PFSK-1 (cell line): ENCODE measurements at regions not wholly inside any gene's neighbourhood (a gene's known extent, or its start where the extent isn't known, plus 50 kb on each side); places are given as distances from the start of the nearest gene placed in this dataset.

Experiments
- FOXP2 ChIP-seq: optimal IDR thresholded peaks from 2 replicates; pipeline ENCODE3; 2011; ENCODE audit warnings: borderline replicate concordance, control low read depth, inconsistent platforms; ENCODE audit not compliant: insufficient read depth; ENCODE audit errors: extremely low read length, extremely low read depth
- POLR2AphosphoS5 ChIP-seq: IDR thresholded peaks from 2 replicates; pipeline ENCODE4 v1.6.1; 2012; ENCODE audit warnings: low read depth, mild to moderate bottlenecking, control low read depth, low read length, moderate library complexity
- SIN3A ChIP-seq: IDR thresholded peaks from 2 replicates; pipeline ENCODE4 v1.6.1; 2012; ENCODE audit warnings: mild to moderate bottlenecking, low read length, moderate library complexity, borderline replicate concordance; ENCODE audit not compliant: insufficient read depth
- TAF1 ChIP-seq: IDR thresholded peaks from 2 replicates; pipeline ENCODE4 v1.6.1; 2012; ENCODE audit warnings: low read length, control low read depth, borderline replicate concordance; ENCODE audit not compliant: insufficient read depth
- TF ChIP-seq, protein P1 (sequence below), 2 experiments: IDR thresholded peaks; 2 replicates each; pipeline versions ENCODE4 v1.6.1 to v1.8.0; 2011 to 2012; ENCODE audit warnings: low read depth in 2 of 2, low read length in 2 of 2, control low read depth in 1 of 2, inconsistent platforms in 1 of 2, mild to moderate bottlenecking in 1 of 2, moderate library complexity in 1 of 2; ENCODE audit not compliant: insufficient read depth in 1 of 2

DNA sequence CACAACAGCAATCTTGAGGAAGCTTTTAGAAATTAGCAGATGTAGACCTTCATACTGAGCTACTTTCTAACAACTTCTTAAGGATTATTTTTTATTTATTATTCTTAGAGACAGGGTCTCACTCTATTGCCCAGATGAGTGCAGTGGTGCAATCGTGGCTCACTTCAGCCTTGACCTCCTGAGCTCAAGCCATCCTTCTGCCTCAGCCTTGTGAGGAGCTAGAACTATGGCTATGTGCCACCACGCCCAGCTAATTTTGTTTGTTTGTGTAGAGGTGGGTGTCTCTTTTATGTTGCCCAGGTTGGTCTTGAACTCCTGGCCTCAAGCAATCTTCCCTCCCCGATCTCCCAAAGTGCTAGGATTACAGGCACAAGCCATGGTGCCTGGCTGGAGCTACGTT is 200.6 kb downstream of the TSHZ3 start:
- TF ChIP-seq POLR2AphosphoS5 (no peak), SIN3A (no peak), FOXP2 (no peak), TAF1 (no peak)
- TF ChIP-seq, protein P1, sequence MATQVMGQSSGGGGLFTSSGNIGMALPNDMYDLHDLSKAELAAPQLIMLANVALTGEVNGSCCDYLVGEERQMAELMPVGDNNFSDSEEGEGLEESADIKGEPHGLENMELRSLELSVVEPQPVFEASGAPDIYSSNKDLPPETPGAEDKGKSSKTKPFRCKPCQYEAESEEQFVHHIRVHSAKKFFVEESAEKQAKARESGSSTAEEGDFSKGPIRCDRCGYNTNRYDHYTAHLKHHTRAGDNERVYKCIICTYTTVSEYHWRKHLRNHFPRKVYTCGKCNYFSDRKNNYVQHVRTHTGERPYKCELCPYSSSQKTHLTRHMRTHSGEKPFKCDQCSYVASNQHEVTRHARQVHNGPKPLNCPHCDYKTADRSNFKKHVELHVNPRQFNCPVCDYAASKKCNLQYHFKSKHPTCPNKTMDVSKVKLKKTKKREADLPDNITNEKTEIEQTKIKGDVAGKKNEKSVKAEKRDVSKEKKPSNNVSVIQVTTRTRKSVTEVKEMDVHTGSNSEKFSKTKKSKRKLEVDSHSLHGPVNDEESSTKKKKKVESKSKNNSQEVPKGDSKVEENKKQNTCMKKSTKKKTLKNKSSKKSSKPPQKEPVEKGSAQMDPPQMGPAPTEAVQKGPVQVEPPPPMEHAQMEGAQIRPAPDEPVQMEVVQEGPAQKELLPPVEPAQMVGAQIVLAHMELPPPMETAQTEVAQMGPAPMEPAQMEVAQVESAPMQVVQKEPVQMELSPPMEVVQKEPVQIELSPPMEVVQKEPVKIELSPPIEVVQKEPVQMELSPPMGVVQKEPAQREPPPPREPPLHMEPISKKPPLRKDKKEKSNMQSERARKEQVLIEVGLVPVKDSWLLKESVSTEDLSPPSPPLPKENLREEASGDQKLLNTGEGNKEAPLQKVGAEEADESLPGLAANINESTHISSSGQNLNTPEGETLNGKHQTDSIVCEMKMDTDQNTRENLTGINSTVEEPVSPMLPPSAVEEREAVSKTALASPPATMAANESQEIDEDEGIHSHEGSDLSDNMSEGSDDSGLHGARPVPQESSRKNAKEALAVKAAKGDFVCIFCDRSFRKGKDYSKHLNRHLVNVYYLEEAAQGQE (IDR thresholded peaks at IDR 0.05; ENCODE audit: insufficient read depth in 1 of 2, low read depth in 2 of 2, low read length in 2 of 2) = no peak

DNA sequence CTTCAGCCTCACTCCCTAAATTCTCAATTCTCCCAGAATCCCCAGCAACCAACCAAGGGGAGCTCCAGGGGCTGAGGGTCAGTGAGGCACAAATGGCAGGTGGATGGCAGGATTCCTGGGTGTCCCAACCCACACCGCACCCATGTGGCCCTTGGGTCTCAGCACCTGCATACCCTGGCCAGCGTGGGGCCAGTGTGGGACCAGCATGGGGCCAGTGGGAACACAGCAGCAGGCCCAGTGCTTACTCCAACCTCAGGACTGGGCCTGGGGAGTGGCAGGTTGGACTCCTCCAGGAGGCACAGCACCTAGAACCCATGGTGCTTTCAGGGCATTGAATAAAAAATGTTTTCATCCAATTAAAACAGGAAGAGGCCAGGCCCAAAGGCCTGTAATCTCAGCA is 202.0 kb downstream of the TSHZ3 start:
- no peak for TF ChIP-seq POLR2AphosphoS5
- TF ChIP-seq TAF1 = no peak

DNA sequence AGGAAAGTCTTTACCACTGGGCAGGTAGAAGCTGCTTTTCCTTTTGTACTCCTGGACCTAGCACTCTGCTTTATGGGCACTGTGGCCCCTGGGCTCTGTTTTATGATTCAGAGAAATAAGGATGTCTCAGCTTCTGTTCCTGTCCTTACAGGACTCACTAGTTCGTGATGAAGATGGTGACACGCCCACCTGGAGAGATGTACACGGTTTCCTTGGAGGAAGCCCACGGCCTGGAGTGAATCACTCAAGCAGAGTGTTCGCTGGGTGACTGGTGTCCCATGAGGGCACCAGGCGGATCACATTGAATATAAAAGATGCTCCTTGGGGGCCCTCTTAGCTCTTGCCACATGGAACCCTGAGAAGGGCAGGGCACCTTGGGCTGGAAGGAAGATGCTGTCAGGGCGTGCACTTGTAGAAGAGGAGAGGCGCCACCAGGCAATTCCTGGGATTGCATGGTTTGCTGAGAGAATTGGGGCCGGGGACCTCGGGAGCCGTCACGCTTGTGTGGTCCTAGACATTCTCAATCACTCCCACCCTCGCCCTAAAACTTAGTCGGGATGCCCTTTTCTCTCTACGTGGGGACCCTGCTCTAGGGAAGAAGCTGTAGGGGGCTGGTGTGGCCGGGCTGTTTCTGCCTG is 202.6 kb downstream of the TSHZ3 start:
- no peak for TF ChIP-seq FOXP2
- TF ChIP-seq, protein P1 (IDR thresholded peaks at IDR 0.05; ENCODE audit: insufficient read depth in 1 of 2, low read depth in 2 of 2, low read length in 2 of 2) = no peak
- TF ChIP-seq TAF1 = no peak
- no peak for TF ChIP-seq POLR2AphosphoS5
- no peak for TF ChIP-seq SIN3A

DNA sequence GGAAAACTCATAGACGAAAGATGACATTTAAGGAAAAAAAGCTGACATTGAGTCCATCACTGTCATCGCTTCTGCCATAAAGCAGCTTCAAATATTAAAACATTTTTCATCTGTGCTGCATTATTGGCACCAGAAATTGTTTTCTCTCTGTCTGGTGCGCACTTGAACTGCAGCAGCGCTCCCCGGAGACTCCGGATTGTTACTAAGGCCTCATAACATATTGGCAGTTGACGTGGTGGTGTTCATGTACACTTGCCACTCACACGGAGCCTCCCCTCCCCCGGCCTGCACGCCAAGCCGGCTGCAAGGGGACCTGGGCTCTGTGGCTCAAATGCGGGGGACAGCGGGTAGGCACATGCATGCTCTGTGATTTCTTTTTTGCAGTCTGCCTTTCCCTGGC is 203.2 kb downstream of the TSHZ3 start:
- TF ChIP-seq SIN3A = no peak
- TF ChIP-seq FOXP2 = no peak
- no peak for TF ChIP-seq TAF1
- TF ChIP-seq, protein P1 (IDR thresholded peaks at IDR 0.05; ENCODE audit: insufficient read depth in 1 of 2, low read depth in 2 of 2, low read length in 2 of 2) = no peak
- no peak for TF ChIP-seq POLR2AphosphoS5

DNA sequence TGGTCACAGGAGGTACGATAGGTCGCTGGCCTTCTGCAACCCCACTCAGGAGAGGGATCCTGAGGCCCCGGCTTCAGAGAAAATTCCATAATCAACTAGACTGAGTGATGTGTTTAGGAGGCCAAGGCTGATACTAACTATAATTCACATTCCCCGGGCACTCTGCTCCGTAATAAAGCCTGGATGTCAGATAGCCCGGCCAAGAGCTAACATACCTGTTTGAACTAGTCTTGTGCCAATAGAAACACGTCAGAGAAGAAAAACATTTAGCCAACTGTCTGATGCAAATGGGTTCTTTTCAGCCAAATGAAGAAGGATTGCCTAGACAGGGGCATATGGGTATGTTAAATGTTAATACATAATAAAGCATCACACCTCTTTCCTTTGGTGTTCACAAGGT is 204.2 kb downstream of the TSHZ3 start:
- no peak for TF ChIP-seq SIN3A
- TF ChIP-seq FOXP2 = no peak
- TF ChIP-seq, protein P1 (IDR thresholded peaks at IDR 0.05; ENCODE audit: insufficient read depth in 1 of 2, low read depth in 2 of 2, low read length in 2 of 2) = no peak
- TF ChIP-seq TAF1 = no peak
- TF ChIP-seq POLR2AphosphoS5 = no peak
